ENCODE measurements at regions not wholly inside any gene's neighbourhood (a gene's known extent, or its start where the extent isn't known, plus 50 kb on each side); places are given as distances from the start of the nearest gene placed in this dataset.

- no peaks in the 10 kb centered on the region for H3K9me3 ChIP-seq (ENCODE audit: insufficient read depth, low read length)
- H3F3A ChIP-seq (ENCODE audit: insufficient read depth), result no peaks in the 10 kb centered on the region
- no peak overlapping the region for H3K27ac ChIP-seq (ENCODE audit: low read depth, low read length)
- H3K9me2 ChIP-seq (replicated peaks; ENCODE audit: insufficient read depth, low read length), result no peaks in the 10 kb centered on the region
- H4K20me1 ChIP-seq (ENCODE audit: low read depth, low read length), result no peaks in the 10 kb centered on the region
- no peaks in the 10 kb centered on the region for H3K27me3 ChIP-seq (ENCODE audit: low read length)
- no peak overlapping the region for H3K4me2 ChIP-seq (ENCODE audit: low read depth, low read length, poor library complexity, severe bottlenecking)
- no peak overlapping the region for H3K9ac ChIP-seq (ENCODE audit: low read length)
- H3K79me2 ChIP-seq (ENCODE audit: insufficient read depth, low read length), result no peaks in the 10 kb centered on the region
- H3K4me3 ChIP-seq (ENCODE audit: insufficient read depth, low read length, poor library complexity, severe bottlenecking), result no peak overlapping the region
- no peak overlapping the region for H2AFZ ChIP-seq (ENCODE audit: low read depth, low read length, severe bottlenecking)
- TF ChIP-seq CTCF (IDR thresholded peaks at IDR 0.05; ENCODE audit: insufficient read depth, low read length, poor library complexity, severe bottlenecking) (no peak), EZH2phosphoT487 (conservative IDR thresholded peaks at IDR 0.05; ENCODE audit: low read length) (no peak)
- no peaks in the 10 kb centered on the region for H3K36me3 ChIP-seq (ENCODE audit: low read length)
These were observed 665.4 kb upstream of the CAMK1G start for GRCh38 chr1:208918160-208918559.

GRCh38 chr1:208919371-208919770 is 664.1 kb upstream of the CAMK1G start:
- Histone ChIP-seq H3K36me3 (ENCODE audit: low read length) (no peaks in the 10 kb centered on the region), H3K27ac (ENCODE audit: low read depth, low read length) (no peak overlapping the region), H3K27me3 (ENCODE audit: low read length) (no peaks in the 10 kb centered on the region), H3K9me3 (ENCODE audit: insufficient read depth, low read length) (no peaks in the 10 kb centered on the region), H3K4me3 (ENCODE audit: insufficient read depth, low read length, poor library complexity, severe bottlenecking) (no peak overlapping the region), H3K9me2 (replicated peaks; ENCODE audit: insufficient read depth, low read length) (no peaks in the 10 kb centered on the region), H3K79me2 (ENCODE audit: insufficient read depth, low read length) (no peaks in the 10 kb centered on the region), H3K9ac (ENCODE audit: low read length) (no peak overlapping the region), H4K20me1 (ENCODE audit: low read depth, low read length) (no peaks in the 10 kb centered on the region), H2AFZ (ENCODE audit: low read depth, low read length, severe bottlenecking) (no peak overlapping the region), H3F3A (ENCODE audit: insufficient read depth) (no peaks in the 10 kb centered on the region), H3K4me2 (ENCODE audit: low read depth, low read length, poor library complexity, severe bottlenecking) (no peak overlapping the region)
- TF ChIP-seq CTCF (IDR thresholded peaks at IDR 0.05; ENCODE audit: insufficient read depth, low read length, poor library complexity, severe bottlenecking) (no peak), EZH2phosphoT487 (conservative IDR thresholded peaks at IDR 0.05; ENCODE audit: low read length) (no peak)

GRCh38 chr1:208921259-208921658 is 662.3 kb upstream of the CAMK1G start:
- Histone ChIP-seq H3F3A (ENCODE audit: insufficient read depth) (no peaks in the 10 kb centered on the region), H3K9ac (ENCODE audit: low read length) (no peak overlapping the region), H3K79me2 (ENCODE audit: insufficient read depth, low read length) (no peaks in the 10 kb centered on the region), H3K4me2 (ENCODE audit: low read depth, low read length, poor library complexity, severe bottlenecking) (no peak overlapping the region), H3K27ac (ENCODE audit: low read depth, low read length) (no peak overlapping the region), H2AFZ (ENCODE audit: low read depth, low read length, severe bottlenecking) (no peak overlapping the region), H3K36me3 (ENCODE audit: low read length) (no peaks in the 10 kb centered on the region), H3K4me3 (ENCODE audit: insufficient read depth, low read length, poor library complexity, severe bottlenecking) (no peak overlapping the region), H3K9me3 (ENCODE audit: insufficient read depth, low read length) (no peaks in the 10 kb centered on the region), H3K27me3 (ENCODE audit: low read length) (no peaks in the 10 kb centered on the region), H4K20me1 (ENCODE audit: low read depth, low read length) (no peaks in the 10 kb centered on the region), H3K9me2 (replicated peaks; ENCODE audit: insufficient read depth, low read length) (no peaks in the 10 kb centered on the region)
- TF ChIP-seq CTCF (IDR thresholded peaks at IDR 0.05; ENCODE audit: insufficient read depth, low read length, poor library complexity, severe bottlenecking), result no peak
- no peak for TF ChIP-seq EZH2phosphoT487 (conservative IDR thresholded peaks at IDR 0.05; ENCODE audit: low read length)

All from SU-DHL-6 (cell line).